ENCODE measurements at regions not wholly inside any gene's neighbourhood (a gene's known extent, or its start where the extent isn't known, plus 50 kb on each side); places are given as distances from the start of the nearest gene placed in this dataset.

- Histone ChIP-seq H3K4me3 (ENCODE audit: low read depth in 2 of 2, low read length in 2 of 2) (no peak overlapping the region), H3K9me3 (ENCODE audit: control insufficient read depth, insufficient read depth, low read depth, low read length) (no peaks in the 10 kb centered on the region), H3K27me3 (ENCODE audit: control insufficient read depth, insufficient read depth, low read length) (no peaks in the 10 kb centered on the region), H3K36me3 (ENCODE audit: control insufficient read depth, insufficient read depth, low read length) (no peaks in the 10 kb centered on the region), H3K27ac (ENCODE audit: low read length) (no peak overlapping the region), H3K4me1 (ENCODE audit: control insufficient read depth, insufficient read depth, low read length) (no peaks in the 10 kb centered on the region)
- ATAC-seq: no peak
- POLR2A ChIA-PET: no interaction called here
- no peak for DNase-seq (ENCODE audit: low read depth, low spot score)
- TF ChIP-seq POLR2AphosphoS5 (IDR thresholded peaks at IDR 0.05; ENCODE audit: low read depth, low read length) (no peak), REST (IDR thresholded peaks at IDR 0.05; ENCODE audit: insufficient read depth in 1 of 2, low read depth in 2 of 2, low read length in 1 of 2) (no peak), CTCF (IDR thresholded peaks at IDR 0.05) (no peak), TCF7L2 (IDR thresholded peaks at IDR 0.05; ENCODE audit: low read depth, low read length) (no peak), SIN3A (IDR thresholded peaks at IDR 0.05; ENCODE audit: borderline replicate concordance, insufficient read depth, low read depth, low read length) (no peak)
- CTCF ChIA-PET: no interaction called here
- in situ Hi-C loops (cut with HindIII; ENCODE audit: low pct_unique_long_range_greater_than_20kb, low sequenced_read_pairs): no loop called here
- no TSS peak for BruUV-seq (replicated peaks)
- intact Hi-C loops (cut with micrococcal nuclease; ENCODE audit: unreplicated experiment): no loop called here
Observed at GRCh38 chr12:77492536-77492935, 338.2 kb upstream of the NAV3 start.

GRCh38 chr12:77489331-77489970 lies 341.2 kb upstream of the NAV3 start:
- H3K27ac ChIP-seq (ENCODE audit: low read length): no peak overlapping the region
- H3K4me1 ChIP-seq (ENCODE audit: control insufficient read depth, insufficient read depth, low read length): no peaks in the 10 kb centered on the region
- CTCF ChIA-PET: no interaction called here
- BruUV-seq (replicated peaks): no TSS peak
- no peak overlapping the region for H3K4me3 ChIP-seq (ENCODE audit: low read depth in 2 of 2, low read length in 2 of 2)
- no peaks in the 10 kb centered on the region for H3K9me3 ChIP-seq (ENCODE audit: control insufficient read depth, insufficient read depth, low read depth, low read length)
- H3K27me3 ChIP-seq (ENCODE audit: control insufficient read depth, insufficient read depth, low read length): no peaks in the 10 kb centered on the region
- in situ Hi-C loops (cut with HindIII; ENCODE audit: low pct_unique_long_range_greater_than_20kb, low sequenced_read_pairs) (no loop called here), intact Hi-C loops (cut with micrococcal nuclease; ENCODE audit: unreplicated experiment) (no loop called here)
- TF ChIP-seq REST (IDR thresholded peaks at IDR 0.05; ENCODE audit: insufficient read depth in 1 of 2, low read depth in 2 of 2, low read length in 1 of 2): no peak
- TF ChIP-seq SIN3A (IDR thresholded peaks at IDR 0.05; ENCODE audit: borderline replicate concordance, insufficient read depth, low read depth, low read length): no peak
- ATAC-seq: no peak
- POLR2A ChIA-PET: no interaction called here
- no peaks in the 10 kb centered on the region for H3K36me3 ChIP-seq (ENCODE audit: control insufficient read depth, insufficient read depth, low read length)
- DNase-seq (ENCODE audit: low read depth, low spot score): no peak

All from Panc1 (cell line).